NOMO-1 (cell line): ENCODE measurements at regions not wholly inside any gene's neighbourhood (a gene's known extent, or its start where the extent isn't known, plus 50 kb on each side); places are given as distances from the start of the nearest gene placed in this dataset.
"Not testable (repeated sequence)": the region's sequence is repeated elsewhere in the genome, so short reads cannot be mapped to it uniquely, and the experiment has no call there.

Source experiments
- DNase-seq, 2 experiments: peaks; one replicate each; lab custom pipeline; 2025; ENCODE audit not compliant: unreplicated experiment in 2 of 2; lab: John Stamatoyannopoulos, UW

GRCh38 chr10:108582888-108583287, 1340.4 kb downstream of the XPNPEP1 start:
- no peak for DNase-seq

- no peak for DNase-seq
Observed at GRCh38 chr10:108582387-108582786, 1340.9 kb downstream of the XPNPEP1 start.

- no peak for DNase-seq
Observed at GRCh38 chr10:108578258-108578657, 1345.1 kb downstream of the XPNPEP1 start.

DNA sequence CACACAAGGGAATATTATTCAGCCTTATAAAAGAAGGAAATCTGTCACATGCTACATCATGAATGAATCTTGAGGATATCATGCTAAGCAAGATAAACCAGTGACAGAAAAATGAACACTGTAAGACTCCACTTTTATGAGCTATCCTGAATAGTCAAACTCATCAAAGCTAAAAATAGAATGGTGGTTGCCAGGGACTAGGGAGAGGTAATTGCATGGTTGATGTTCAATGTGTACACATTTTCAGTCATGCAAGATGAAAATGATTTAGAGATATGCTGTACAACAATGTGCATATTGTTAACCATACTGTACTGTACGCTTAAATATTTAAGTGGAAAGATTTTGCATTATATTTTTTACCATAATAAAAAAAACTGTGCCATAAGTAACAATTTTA, 1349.1 kb downstream of the XPNPEP1 start:
- no peak for DNase-seq

DNA sequence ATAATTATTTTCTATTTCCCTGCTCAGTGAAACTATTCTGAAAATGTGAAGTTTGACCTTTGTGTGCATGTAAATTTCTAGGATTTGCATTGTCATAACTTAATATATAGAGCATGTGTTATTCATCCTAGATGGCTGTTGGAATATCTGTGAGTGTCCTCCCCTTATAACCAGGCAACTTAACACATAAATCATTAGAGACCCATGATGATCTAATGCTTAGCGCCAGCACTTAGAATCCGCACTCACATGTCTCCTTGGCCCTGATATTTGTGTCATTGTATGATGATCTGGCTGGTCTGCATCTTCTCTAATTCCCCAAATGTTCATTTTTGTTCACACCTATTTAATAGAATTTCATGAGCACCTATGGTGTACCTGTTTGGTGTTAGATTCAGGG, 1354.5 kb downstream of the XPNPEP1 start:
- no peak for DNase-seq

DNA sequence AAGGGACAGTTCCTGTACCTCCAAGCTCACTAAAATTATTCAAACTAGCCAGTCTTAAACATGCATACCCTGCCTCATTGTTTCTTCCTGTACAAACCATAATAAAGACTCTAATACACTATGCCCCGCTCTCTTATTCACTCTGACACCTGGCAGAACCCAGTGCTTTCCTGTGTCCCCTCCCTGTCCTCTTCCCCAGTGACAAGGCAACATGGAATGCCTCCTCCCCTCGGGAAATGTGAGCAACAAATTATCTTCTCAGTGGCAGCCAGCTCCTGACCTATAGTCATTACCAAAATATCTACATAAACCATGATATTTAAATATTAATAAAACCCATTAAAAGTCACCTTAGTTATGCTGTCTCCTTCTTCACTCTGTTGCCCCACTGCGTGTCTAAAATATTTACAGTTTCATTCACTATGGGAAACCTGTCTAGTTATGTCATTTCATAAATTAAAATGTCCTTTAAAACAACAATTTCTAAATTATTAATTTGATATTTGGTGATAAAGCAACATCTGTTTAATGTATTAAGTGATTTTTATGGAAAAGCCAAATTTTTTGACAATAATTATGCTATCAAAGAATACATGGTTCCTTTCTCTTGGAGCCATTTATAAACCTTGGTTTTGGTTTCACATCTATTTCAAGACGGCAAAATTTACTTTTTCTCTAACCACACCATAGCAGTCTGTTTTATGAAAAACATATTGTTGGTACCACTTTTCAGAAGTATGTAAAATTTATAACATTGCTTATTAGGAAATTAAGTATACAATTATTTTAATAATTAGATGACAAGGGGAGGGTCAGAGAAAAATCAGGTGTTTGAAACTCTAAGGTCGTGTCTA, 1355.2 kb downstream of the XPNPEP1 start:
- DNase-seq = no peak

GRCh38 chr10:108566316-108567107, 1356.8 kb downstream of the XPNPEP1 start:
- DNase-seq = no peak

GRCh38 chr10:108562105-108562504, 1361.2 kb downstream of the XPNPEP1 start:
- no peak for DNase-seq

- no peak for DNase-seq
Observed at GRCh38 chr10:108561649-108562048, 1361.7 kb downstream of the XPNPEP1 start.

DNA sequence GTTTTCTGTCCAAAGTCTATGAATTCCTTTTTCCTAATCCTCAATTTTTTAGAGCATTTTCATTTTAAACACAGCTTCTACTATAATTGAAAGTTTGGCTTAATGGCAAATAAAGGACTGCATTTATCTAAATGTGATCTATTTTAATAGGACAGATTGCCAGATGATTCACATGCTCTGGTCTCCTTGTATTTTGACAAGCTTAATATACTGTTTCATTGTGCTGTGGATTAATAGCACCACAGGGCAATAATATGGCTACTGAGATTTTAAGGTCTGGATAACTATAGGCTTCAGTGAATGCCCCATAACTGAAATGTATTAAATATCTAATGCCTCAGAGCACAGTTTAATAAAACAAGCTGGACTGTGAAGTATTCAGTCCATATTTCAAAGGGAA, 1362.8 kb downstream of the XPNPEP1 start:
- no peak for DNase-seq

DNA sequence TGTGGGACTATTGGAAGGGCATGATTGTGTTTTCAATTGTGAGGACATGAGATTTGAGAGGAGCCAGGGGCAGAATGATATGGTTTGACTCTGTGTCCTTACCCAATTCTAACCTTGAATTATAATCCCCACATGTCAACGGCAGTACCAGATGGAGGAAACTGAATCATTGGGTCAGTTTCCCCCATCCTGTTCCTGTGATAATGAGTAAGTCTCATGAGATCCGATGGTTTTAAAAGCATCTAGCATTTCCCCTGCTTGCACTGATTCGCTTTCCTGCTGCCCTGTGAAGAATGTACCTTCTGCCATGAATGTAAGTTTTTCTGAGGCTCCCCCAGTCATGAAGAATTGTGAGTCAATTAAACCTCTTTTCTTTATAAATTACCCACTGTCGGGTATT, 1367.1 kb downstream of the XPNPEP1 start:
- DNase-seq = no peak

- DNase-seq = no peak
Observed at GRCh38 chr10:108545921-108546320, 1377.4 kb downstream of the XPNPEP1 start.

DNA sequence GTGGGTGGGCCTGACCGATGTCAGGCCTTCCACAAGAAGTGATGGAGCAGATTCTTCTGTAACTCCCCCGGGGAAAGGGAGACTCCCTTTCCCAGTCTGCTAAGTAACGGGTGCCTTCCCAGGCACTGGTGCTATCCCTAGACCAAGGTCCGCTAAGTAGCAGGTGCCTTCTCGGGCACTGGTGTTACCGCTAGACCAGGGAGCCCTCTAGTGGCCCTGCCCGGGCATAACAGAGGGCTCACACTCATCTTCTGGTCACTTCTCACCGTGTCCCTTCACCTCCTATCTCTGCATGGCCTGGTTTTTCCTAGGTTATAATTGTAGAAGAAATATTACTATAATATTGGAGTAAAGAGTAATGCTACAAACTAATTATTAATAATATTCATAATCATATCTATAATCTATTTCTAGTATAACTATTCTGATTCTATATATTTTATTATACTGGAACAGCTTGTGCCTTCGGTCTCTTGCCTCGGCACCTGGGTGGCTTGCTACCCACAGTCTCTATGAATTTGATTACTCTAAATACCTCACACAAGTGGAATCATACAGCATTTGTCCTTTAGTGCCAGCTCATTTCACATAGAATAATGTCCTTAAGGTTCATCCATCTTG, 1378.7 kb downstream of the XPNPEP1 start:
- peak in 1 of 2 experiments; percentile 12 for DNase-seq

DNA sequence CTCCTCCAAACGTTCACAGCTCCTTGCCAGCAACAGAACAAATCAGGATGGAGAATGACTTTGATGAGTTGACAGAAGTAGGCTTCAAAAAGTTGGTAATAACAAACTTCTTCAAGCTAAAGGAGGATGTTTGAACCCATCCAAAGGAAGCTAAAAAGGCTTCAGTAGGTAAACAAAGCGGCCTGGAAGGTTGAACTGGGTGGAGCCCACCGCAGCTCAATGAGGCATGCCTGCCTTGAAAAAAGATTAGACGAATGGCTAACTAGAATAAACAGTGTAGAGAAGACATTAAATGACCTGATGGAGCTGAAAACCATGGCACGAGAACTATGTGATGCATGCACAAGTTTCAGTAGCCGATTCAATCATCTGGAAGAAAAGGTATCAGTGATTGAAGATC, 1369.0 kb upstream of the SORCS1 start:
- not testable (repeated sequence) for DNase-seq

DNA sequence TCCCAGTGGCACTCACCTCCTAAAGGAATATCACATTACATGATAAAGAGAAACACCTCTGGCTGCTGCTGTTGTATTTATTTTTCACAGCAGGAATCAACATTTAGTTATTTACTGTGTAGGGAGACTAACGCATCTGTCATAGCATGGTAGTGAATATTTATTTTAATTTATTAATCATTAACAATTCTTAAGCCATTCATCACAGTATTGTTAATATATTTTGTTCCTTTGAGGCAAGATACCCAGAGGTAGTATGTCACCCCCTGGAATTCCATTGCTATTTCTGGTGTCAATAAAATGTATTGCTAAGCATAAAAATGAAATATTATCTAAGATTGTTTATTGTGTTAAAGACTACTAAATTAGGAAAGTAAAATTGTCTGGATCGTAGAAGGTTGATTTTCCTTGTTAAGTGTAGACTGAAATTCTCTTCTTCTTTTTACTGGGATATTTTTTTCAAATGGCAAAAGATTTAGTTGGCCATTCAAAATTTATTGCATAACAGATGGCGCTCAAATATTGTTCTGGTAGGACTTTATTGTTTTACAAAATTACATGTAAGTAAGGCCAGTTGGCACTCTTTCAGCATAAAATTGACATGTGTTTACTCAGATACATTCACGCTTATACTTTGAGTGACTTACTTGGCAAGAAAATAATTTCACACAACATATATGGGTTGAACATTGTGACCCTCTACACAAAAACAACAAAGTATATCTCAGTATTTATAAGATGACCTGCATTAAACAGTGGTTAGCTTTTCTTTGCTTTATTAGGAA, 1358.7 kb upstream of the SORCS1 start:
- no peak for DNase-seq

- DNase-seq = no peak
Observed at GRCh38 chr10:108521827-108522492, 1357.5 kb upstream of the SORCS1 start.

DNA sequence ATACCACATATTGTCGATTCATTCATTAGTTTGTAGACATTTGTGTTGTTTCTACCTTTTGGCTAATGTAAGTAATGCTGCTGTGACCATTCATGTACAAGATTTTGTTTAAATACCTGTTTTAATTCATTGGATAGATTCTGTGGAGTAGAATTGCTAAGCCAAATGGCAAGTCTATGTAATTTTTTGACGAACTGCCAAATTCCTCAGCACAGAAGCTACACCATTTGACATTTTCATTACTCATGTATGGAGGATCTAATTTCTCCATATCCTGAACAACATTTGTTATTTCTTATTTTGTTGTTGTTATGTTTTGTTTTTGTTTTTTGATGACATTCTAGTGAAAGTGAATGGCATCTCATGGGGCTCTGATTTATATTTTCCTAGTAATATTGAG, 1351.3 kb upstream of the SORCS1 start:
- DNase-seq = no peak

DNA sequence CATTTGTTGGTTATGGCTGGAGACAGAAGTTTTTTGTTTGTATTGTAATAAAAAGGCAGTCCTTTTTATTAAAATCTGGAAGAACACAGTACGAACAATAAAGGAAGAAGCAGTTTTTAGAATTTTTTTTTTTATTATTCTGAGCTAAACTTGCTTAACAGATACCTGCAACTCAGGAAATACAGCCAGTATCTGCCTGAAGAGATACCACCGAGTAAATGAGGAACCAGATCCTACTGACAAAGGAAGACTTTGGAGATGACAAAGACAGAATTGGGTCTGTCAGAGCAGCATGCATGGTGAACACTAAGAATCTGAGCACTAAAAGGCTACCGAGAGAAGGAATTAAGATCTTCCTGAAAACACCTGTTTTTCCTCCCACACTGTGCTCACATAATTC, 1335.9 kb upstream of the SORCS1 start:
- no peak for DNase-seq

- DNase-seq = no peak
Observed at GRCh38 chr10:108496106-108496505, 1331.6 kb upstream of the SORCS1 start.

DNA sequence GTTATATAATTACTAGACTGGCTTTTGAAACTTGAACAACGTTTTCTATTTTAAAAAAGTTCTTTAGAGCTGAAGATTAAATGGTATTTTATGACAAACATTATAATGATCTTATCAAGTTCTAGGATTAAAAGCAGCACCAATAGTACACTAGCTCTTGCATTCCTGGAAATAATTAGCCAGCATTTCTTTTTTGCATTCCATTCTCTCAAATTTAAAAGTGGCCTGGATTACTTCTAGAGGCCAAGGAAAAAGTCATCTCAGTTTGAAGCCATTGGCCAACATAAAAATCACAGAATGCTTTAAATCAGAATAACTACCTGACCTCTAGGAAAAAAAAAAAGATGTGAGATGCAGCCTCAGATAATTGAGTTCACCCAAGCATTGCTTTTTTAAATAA, 1326.4 kb upstream of the SORCS1 start:
- no peak for DNase-seq
